ENCODE measurements at regions not wholly inside any gene's neighbourhood (a gene's known extent, or its start where the extent isn't known, plus 50 kb on each side); places are given as distances from the start of the nearest gene placed in this dataset.

- TF ChIP-seq, protein P1, sequence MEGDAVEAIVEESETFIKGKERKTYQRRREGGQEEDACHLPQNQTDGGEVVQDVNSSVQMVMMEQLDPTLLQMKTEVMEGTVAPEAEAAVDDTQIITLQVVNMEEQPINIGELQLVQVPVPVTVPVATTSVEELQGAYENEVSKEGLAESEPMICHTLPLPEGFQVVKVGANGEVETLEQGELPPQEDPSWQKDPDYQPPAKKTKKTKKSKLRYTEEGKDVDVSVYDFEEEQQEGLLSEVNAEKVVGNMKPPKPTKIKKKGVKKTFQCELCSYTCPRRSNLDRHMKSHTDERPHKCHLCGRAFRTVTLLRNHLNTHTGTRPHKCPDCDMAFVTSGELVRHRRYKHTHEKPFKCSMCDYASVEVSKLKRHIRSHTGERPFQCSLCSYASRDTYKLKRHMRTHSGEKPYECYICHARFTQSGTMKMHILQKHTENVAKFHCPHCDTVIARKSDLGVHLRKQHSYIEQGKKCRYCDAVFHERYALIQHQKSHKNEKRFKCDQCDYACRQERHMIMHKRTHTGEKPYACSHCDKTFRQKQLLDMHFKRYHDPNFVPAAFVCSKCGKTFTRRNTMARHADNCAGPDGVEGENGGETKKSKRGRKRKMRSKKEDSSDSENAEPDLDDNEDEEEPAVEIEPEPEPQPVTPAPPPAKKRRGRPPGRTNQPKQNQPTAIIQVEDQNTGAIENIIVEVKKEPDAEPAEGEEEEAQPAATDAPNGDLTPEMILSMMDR (IDR thresholded peaks at IDR 0.05), result no peak
- TF ChIP-seq POLR2A (IDR thresholded peaks at IDR 0.05), result no peak
Observed at GRCh38 chr7:51545131-51545530, 228.5 kb upstream of the COBL start.
